DOHH2 (cell line): ENCODE measurements at regions not wholly inside any gene's neighbourhood (a gene's known extent, or its start where the extent isn't known, plus 50 kb on each side); places are given as distances from the start of the nearest gene placed in this dataset.

Source experiments
- EZH2phosphoT487 ChIP-seq: fragments of 200-600 bp; sonication (generic); IDR thresholded peaks from 2 replicates; pipeline ENCODE4 v1.6.1; 2017; ENCODE audit warnings: borderline replicate concordance, mild to moderate bottlenecking, antibody characterized with exemption, low read length, moderate library complexity, mixed read lengths
- TF ChIP-seq, protein P1 (sequence below): fragments of 200-600 bp; sonication (generic); IDR thresholded peaks from one replicate; pipeline ENCODE4 v1.5.1; 2014; ENCODE audit warnings: antibody characterized with exemption, mild to moderate bottlenecking, low read depth, low read length; ENCODE audit not compliant: poor library complexity, severe bottlenecking

DNA sequence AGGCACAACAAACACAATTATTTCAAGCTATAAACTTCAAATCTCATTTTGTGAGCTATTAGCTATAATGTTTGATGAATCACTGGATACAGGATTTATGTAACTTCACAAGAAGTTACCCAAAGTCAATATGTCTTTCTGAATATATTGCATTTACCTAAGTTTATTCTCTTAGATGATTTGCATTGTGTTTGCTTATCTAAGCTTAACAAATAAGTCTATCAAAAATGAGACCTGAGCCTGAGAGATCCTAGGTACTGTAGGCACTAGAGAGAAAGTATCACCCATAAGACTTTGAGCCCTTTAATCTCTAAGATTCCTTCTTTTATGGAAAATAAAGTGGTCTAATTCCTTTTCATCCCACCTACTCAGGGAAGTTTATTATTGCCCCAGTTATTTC lies 178.2 kb downstream of the NAF1 start:
- TF ChIP-seq, protein P1, sequence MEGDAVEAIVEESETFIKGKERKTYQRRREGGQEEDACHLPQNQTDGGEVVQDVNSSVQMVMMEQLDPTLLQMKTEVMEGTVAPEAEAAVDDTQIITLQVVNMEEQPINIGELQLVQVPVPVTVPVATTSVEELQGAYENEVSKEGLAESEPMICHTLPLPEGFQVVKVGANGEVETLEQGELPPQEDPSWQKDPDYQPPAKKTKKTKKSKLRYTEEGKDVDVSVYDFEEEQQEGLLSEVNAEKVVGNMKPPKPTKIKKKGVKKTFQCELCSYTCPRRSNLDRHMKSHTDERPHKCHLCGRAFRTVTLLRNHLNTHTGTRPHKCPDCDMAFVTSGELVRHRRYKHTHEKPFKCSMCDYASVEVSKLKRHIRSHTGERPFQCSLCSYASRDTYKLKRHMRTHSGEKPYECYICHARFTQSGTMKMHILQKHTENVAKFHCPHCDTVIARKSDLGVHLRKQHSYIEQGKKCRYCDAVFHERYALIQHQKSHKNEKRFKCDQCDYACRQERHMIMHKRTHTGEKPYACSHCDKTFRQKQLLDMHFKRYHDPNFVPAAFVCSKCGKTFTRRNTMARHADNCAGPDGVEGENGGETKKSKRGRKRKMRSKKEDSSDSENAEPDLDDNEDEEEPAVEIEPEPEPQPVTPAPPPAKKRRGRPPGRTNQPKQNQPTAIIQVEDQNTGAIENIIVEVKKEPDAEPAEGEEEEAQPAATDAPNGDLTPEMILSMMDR: no peak
- TF ChIP-seq EZH2phosphoT487: no peak
